Kidney glomerular epithelial cell (primary cell): ENCODE measurements at regions not wholly inside any gene's neighbourhood (a gene's known extent, or its start where the extent isn't known, plus 50 kb on each side); places are given as distances from the start of the nearest gene placed in this dataset.
A peak's percentile ranks its signal among the peaks of the same experiment; 100 is the strongest.
"Not testable (repeated sequence)": the region's sequence is repeated elsewhere in the genome, so short reads cannot be mapped to it uniquely, and the experiment has no call there.

Source experiments
- DNase-seq: peaks from one replicate; lab custom pipeline; 2025; lab: John Stamatoyannopoulos, UW

- DNase-seq = not testable (repeated sequence)
Measured at GRCh38 chr7:55702831-55703230, 130.5 kb upstream of the VOPP1 start.

- DNase-seq = not testable (repeated sequence)
Measured at GRCh38 chr7:55699450-55699842, 127.1 kb upstream of the VOPP1 start.

GRCh38 chr7:55698607-55699449 lies 126.5 kb upstream of the VOPP1 start:
- DNase-seq = not testable (repeated sequence)

- DNase-seq = not testable (repeated sequence)
Measured at GRCh38 chr7:55695893-55696701, 123.8 kb upstream of the VOPP1 start.

- peak; percentile 27 for DNase-seq
Measured at GRCh38 chr7:55694484-55694883, 122.2 kb upstream of the VOPP1 start.

GRCh38 chr7:55688684-55689681 lies 116.7 kb upstream of the VOPP1 start:
- DNase-seq = not testable (repeated sequence)

- not testable (repeated sequence) for DNase-seq
Measured at GRCh38 chr7:55688261-55688660, 116.0 kb upstream of the VOPP1 start.

GRCh38 chr7:55687252-55687651 lies 115.0 kb upstream of the VOPP1 start:
- DNase-seq = not testable (repeated sequence)

GRCh38 chr7:55686771-55687170 lies 114.5 kb upstream of the VOPP1 start:
- not testable (repeated sequence) for DNase-seq

- DNase-seq = not testable (repeated sequence)
Measured at GRCh38 chr7:55683501-55683900, 111.2 kb upstream of the VOPP1 start.

GRCh38 chr7:55675589-55675988 lies 103.3 kb upstream of the VOPP1 start:
- not testable (repeated sequence) for DNase-seq

GRCh38 chr7:55673525-55673924 lies 101.2 kb upstream of the VOPP1 start:
- not testable (repeated sequence) for DNase-seq

- DNase-seq = not testable (repeated sequence)
Measured at GRCh38 chr7:55672084-55672483, 99.8 kb upstream of the VOPP1 start.

- no peak for DNase-seq
Measured at GRCh38 chr7:55657654-55658053, 85.4 kb upstream of the VOPP1 start.

GRCh38 chr7:55651057-55651456 lies 78.8 kb upstream of the VOPP1 start:
- no peak for DNase-seq

- DNase-seq = no peak
Measured at GRCh38 chr7:55649238-55649637, 76.9 kb upstream of the VOPP1 start.

- no peak for DNase-seq
Measured at GRCh38 chr7:55644567-55644966, 72.3 kb upstream of the VOPP1 start.

GRCh38 chr7:55642266-55642665 lies 70.0 kb upstream of the VOPP1 start:
- no peak for DNase-seq

GRCh38 chr7:55641811-55642210 lies 69.5 kb upstream of the VOPP1 start:
- no peak for DNase-seq

- peak; percentile 80 for DNase-seq
Measured at GRCh38 chr7:55641273-55641691, 69.0 kb upstream of the VOPP1 start.

GRCh38 chr7:55639640-55640039 lies 67.3 kb upstream of the VOPP1 start:
- DNase-seq = no peak
